ENCODE measurements at regions not wholly inside any gene's neighbourhood (a gene's known extent, or its start where the extent isn't known, plus 50 kb on each side); places are given as distances from the start of the nearest gene placed in this dataset.

- no peaks in the 10 kb centered on the region for H3K79me2 ChIP-seq
- H3K4me1 ChIP-seq (ENCODE audit: insufficient read depth), result no peaks in the 10 kb centered on the region
- no peaks in the 10 kb centered on the region for H3K27me3 ChIP-seq
- no peaks in the 10 kb centered on the region for H4K20me1 ChIP-seq (ENCODE audit: insufficient read depth, poor library complexity, severe bottlenecking)
- WGBS (ENCODE audit: low lambda C conversion rate, missing lambda C conversion rate), result 92% methylated on average over 5 of the region's 5 CpGs
- no peak overlapping the region for H3K4me2 ChIP-seq
- H2AFZ ChIP-seq, result no peak overlapping the region
- no peak for TF ChIP-seq CTCF (IDR thresholded peaks at IDR 0.05; ENCODE audit: poor library complexity)
- no peak for TF ChIP-seq EZH2phosphoT487 (IDR thresholded peaks at IDR 0.05; ENCODE audit: low read depth, severe bottlenecking, unreplicated experiment)
- no peak for TF ChIP-seq EZH2 (IDR thresholded peaks at IDR 0.05; ENCODE audit: borderline replicate concordance)
- H3K9me3 ChIP-seq (ENCODE audit: low read depth), result no peaks in the 10 kb centered on the region
- H3K9me2 ChIP-seq (replicated peaks; ENCODE audit: insufficient read depth), result no peaks in the 10 kb centered on the region
- no peak overlapping the region for H3K27ac ChIP-seq
- no peak overlapping the region for H3K4me3 ChIP-seq
- no peaks in the 10 kb centered on the region for H3K36me3 ChIP-seq (replicated peaks; ENCODE audit: insufficient read depth, low read depth)
- DNase-seq (ENCODE audit: low spot score), result no peak
Observed at GRCh38 chr2:38194751-38195150, 118.8 kb upstream of the CYP1B1 start.

GRCh38 chr2:38192976-38193375 is 117.0 kb upstream of the CYP1B1 start:
- Histone ChIP-seq H3K27ac (no peak overlapping the region), H3K79me2 (no peaks in the 10 kb centered on the region), H2AFZ (no peak overlapping the region), H3K4me1 (ENCODE audit: insufficient read depth) (no peaks in the 10 kb centered on the region), H3K36me3 (replicated peaks; ENCODE audit: insufficient read depth, low read depth) (no peaks in the 10 kb centered on the region), H3K9me3 (ENCODE audit: low read depth) (no peaks in the 10 kb centered on the region), H3K4me2 (no peak overlapping the region), H4K20me1 (ENCODE audit: insufficient read depth, poor library complexity, severe bottlenecking) (no peaks in the 10 kb centered on the region), H3K4me3 (no peak overlapping the region), H3K9me2 (replicated peaks; ENCODE audit: insufficient read depth) (no peaks in the 10 kb centered on the region), H3K27me3 (no peaks in the 10 kb centered on the region)
- TF ChIP-seq CTCF (IDR thresholded peaks at IDR 0.05; ENCODE audit: poor library complexity), result no peak
- TF ChIP-seq EZH2phosphoT487 (IDR thresholded peaks at IDR 0.05; ENCODE audit: low read depth, severe bottlenecking, unreplicated experiment), result no peak
- no peak for TF ChIP-seq EZH2 (IDR thresholded peaks at IDR 0.05; ENCODE audit: borderline replicate concordance)
- 90% methylated on average over 3 of the region's 3 CpGs for WGBS (ENCODE audit: low lambda C conversion rate, missing lambda C conversion rate)
- DNase-seq (ENCODE audit: low spot score), result no peak

- Histone ChIP-seq H3K27me3 (no peaks in the 10 kb centered on the region), H3K9me3 (ENCODE audit: low read depth) (no peaks in the 10 kb centered on the region), H3K4me1 (ENCODE audit: insufficient read depth) (no peaks in the 10 kb centered on the region), H3K79me2 (no peaks in the 10 kb centered on the region), H3K4me2 (no peak overlapping the region), H2AFZ (no peak overlapping the region), H3K27ac (no peak overlapping the region), H3K9me2 (replicated peaks; ENCODE audit: insufficient read depth) (no peaks in the 10 kb centered on the region), H3K36me3 (replicated peaks; ENCODE audit: insufficient read depth, low read depth) (no peaks in the 10 kb centered on the region), H4K20me1 (ENCODE audit: insufficient read depth, poor library complexity, severe bottlenecking) (no peaks in the 10 kb centered on the region), H3K4me3 (no peak overlapping the region)
- no peak for TF ChIP-seq CTCF (IDR thresholded peaks at IDR 0.05; ENCODE audit: poor library complexity)
- TF ChIP-seq EZH2phosphoT487 (IDR thresholded peaks at IDR 0.05; ENCODE audit: low read depth, severe bottlenecking, unreplicated experiment), result no peak
- TF ChIP-seq EZH2 (IDR thresholded peaks at IDR 0.05; ENCODE audit: borderline replicate concordance), result no peak
- DNase-seq (ENCODE audit: low spot score), result no peak
Observed at GRCh38 chr2:38192046-38192445, 116.1 kb upstream of the CYP1B1 start.

- no peak for TF ChIP-seq CTCF (IDR thresholded peaks at IDR 0.05; ENCODE audit: poor library complexity)
- TF ChIP-seq EZH2 (IDR thresholded peaks at IDR 0.05; ENCODE audit: borderline replicate concordance), result no peak
- no peak for TF ChIP-seq EZH2phosphoT487 (IDR thresholded peaks at IDR 0.05; ENCODE audit: low read depth, severe bottlenecking, unreplicated experiment)
- Histone ChIP-seq H3K9me2 (replicated peaks; ENCODE audit: insufficient read depth) (no peaks in the 10 kb centered on the region), H3K79me2 (no peaks in the 10 kb centered on the region), H3K36me3 (replicated peaks; ENCODE audit: insufficient read depth, low read depth) (no peaks in the 10 kb centered on the region), H3K4me3 (no peak overlapping the region), H3K4me2 (no peak overlapping the region), H4K20me1 (ENCODE audit: insufficient read depth, poor library complexity, severe bottlenecking) (no peaks in the 10 kb centered on the region), H3K27me3 (no peaks in the 10 kb centered on the region), H3K9me3 (ENCODE audit: low read depth) (no peaks in the 10 kb centered on the region), H3K4me1 (ENCODE audit: insufficient read depth) (no peaks in the 10 kb centered on the region), H2AFZ (no peak overlapping the region), H3K27ac (no peak overlapping the region)
- 85% methylated on average over 2 of the region's 2 CpGs for WGBS (ENCODE audit: low lambda C conversion rate, missing lambda C conversion rate)
- no peak for DNase-seq (ENCODE audit: low spot score)
Observed at GRCh38 chr2:38191516-38191915, 115.6 kb upstream of the CYP1B1 start.
